Loucy (cell line): ENCODE measurements at regions not wholly inside any gene's neighbourhood (a gene's known extent, or its start where the extent isn't known, plus 50 kb on each side); places are given as distances from the start of the nearest gene placed in this dataset.

ENCODE experiments used
- EZH2phosphoT487 ChIP-seq: fragments of 200-600 bp; IDR thresholded peaks from 2 replicates; pipeline ENCODE4 v1.6.1; 2018; ENCODE audit warnings: antibody characterized with exemption, mild to moderate bottlenecking, moderate library complexity, borderline replicate concordance
- TF ChIP-seq, protein P1 (sequence below): fragments of 200-600 bp; sonication (generic); conservative IDR thresholded peaks from 2 replicates; pipeline ENCODE4 v1.5.1; 2014; ENCODE audit warnings: mild to moderate bottlenecking, antibody characterized with exemption, low read length

- TF ChIP-seq, protein P1, sequence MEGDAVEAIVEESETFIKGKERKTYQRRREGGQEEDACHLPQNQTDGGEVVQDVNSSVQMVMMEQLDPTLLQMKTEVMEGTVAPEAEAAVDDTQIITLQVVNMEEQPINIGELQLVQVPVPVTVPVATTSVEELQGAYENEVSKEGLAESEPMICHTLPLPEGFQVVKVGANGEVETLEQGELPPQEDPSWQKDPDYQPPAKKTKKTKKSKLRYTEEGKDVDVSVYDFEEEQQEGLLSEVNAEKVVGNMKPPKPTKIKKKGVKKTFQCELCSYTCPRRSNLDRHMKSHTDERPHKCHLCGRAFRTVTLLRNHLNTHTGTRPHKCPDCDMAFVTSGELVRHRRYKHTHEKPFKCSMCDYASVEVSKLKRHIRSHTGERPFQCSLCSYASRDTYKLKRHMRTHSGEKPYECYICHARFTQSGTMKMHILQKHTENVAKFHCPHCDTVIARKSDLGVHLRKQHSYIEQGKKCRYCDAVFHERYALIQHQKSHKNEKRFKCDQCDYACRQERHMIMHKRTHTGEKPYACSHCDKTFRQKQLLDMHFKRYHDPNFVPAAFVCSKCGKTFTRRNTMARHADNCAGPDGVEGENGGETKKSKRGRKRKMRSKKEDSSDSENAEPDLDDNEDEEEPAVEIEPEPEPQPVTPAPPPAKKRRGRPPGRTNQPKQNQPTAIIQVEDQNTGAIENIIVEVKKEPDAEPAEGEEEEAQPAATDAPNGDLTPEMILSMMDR, result no peak
- TF ChIP-seq EZH2phosphoT487, result no peak
Measured at GRCh38 chr20:37630993-37631392, 62.8 kb upstream of the CTNNBL1 start.
